DOHH2 (cell line): ENCODE measurements at regions not wholly inside any gene's neighbourhood (a gene's known extent, or its start where the extent isn't known, plus 50 kb on each side); places are given as distances from the start of the nearest gene placed in this dataset.

Experiments used
- H3F3A ChIP-seq: fragments of 200-600 bp; sonication (generic), shearing (Covaris generic); 2 replicates; pipeline ENCODE4 v1.6.0; 2016; ENCODE audit warnings: antibody characterized with exemption, mild to moderate bottlenecking; ENCODE audit not compliant: control insufficient read depth, insufficient read depth
- H3K27ac ChIP-seq: fragments of 200-600 bp; sonication (generic); 2 replicates; pipeline ENCODE4 v1.5.1; 2014; ENCODE audit warnings: low read depth, mild to moderate bottlenecking, low read length, moderate library complexity
- H3K27me3 ChIP-seq: fragments of 200-600 bp; sonication (generic); 2 replicates; pipeline ENCODE4 v1.6.1; 2014; ENCODE audit warnings: mild to moderate bottlenecking, low read length, mixed read lengths; ENCODE audit not compliant: control insufficient read depth
- H3K36me3 ChIP-seq: fragments of 200-600 bp; sonication (generic); 2 replicates; pipeline ENCODE4 v1.6.1; 2014; ENCODE audit warnings: mild to moderate bottlenecking, low read length, moderate library complexity, mixed read lengths; ENCODE audit not compliant: control insufficient read depth
- H3K4me1 ChIP-seq: fragments of 200-600 bp; sonication (generic); 2 replicates; pipeline ENCODE4 v1.6.1; 2014; ENCODE audit warnings: mild to moderate bottlenecking, low read length, mixed read lengths; ENCODE audit not compliant: control insufficient read depth
- H3K4me2 ChIP-seq: fragments of 200-600 bp; sonication (generic); 2 replicates; pipeline ENCODE4 v1.6.0; 2014; ENCODE audit warnings: mild to moderate bottlenecking, low read length, moderate library complexity
- H3K4me3 ChIP-seq: fragments of 200-600 bp; sonication (generic); 2 replicates; pipeline ENCODE4 v1.5.1; 2014; ENCODE audit warnings: mild to moderate bottlenecking, low read length, mixed read lengths
- H3K79me2 ChIP-seq: fragments of 200-600 bp; sonication (generic); 2 replicates; pipeline ENCODE4 v1.6.1; 2014; ENCODE audit warnings: mild to moderate bottlenecking, low read length, mixed read lengths; ENCODE audit not compliant: control insufficient read depth
- H3K9me2 ChIP-seq: fragments of 200-600 bp; sonication (generic); replicated peaks from 2 replicates; pipeline ENCODE4 v1.6.1; 2014; ENCODE audit warnings: mild to moderate bottlenecking, low read length, mixed read lengths; ENCODE audit not compliant: control insufficient read depth
- H3K9me3 ChIP-seq: fragments of 200-600 bp; sonication (generic); 2 replicates; pipeline ENCODE4 v1.6.1; 2014; ENCODE audit warnings: antibody characterized with exemption, low read length, mixed read lengths; ENCODE audit not compliant: control insufficient read depth, insufficient read depth
- H4K20me1 ChIP-seq: fragments of 200-600 bp; sonication (generic); 2 replicates; pipeline ENCODE4 v1.6.0; 2014; ENCODE audit warnings: low read depth, mild to moderate bottlenecking, antibody characterized with exemption, low read length, moderate library complexity; ENCODE audit not compliant: control insufficient read depth, insufficient read depth
- CTCF ChIP-seq: fragments of 200-600 bp; sonication (generic); IDR thresholded peaks from one replicate; pipeline ENCODE4 v1.5.1; 2014; ENCODE audit warnings: antibody characterized with exemption, mild to moderate bottlenecking, low read depth, low read length; ENCODE audit not compliant: poor library complexity, severe bottlenecking
- EZH2phosphoT487 ChIP-seq: fragments of 200-600 bp; sonication (generic); IDR thresholded peaks from 2 replicates; pipeline ENCODE4 v1.6.1; 2017; ENCODE audit warnings: borderline replicate concordance, mild to moderate bottlenecking, antibody characterized with exemption, low read length, moderate library complexity, mixed read lengths

DNA sequence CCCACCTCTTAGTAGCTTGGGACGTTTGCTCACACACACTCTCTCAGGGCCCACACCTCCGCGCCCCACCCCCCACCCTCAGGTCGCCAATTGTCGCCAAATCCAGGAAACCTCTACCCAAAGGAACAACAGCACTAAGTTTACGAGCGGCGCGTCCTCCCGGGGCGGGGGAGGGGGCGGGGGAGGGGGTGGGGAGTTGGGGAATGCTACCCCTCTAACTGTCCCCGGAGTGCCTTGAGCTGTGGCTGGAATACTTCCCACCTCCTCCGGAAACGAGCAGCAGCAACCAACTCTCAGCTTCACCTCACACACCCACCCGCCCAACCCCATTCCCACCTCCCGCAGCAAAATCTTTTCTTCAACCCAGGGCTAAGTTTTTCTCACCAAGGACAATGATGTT is 135.6 kb upstream of the ZIC3 start:
- no peaks in the 10 kb centered on the region for H3F3A ChIP-seq
- H3K79me2 ChIP-seq, result no peaks in the 10 kb centered on the region
- H3K36me3 ChIP-seq, result no peaks in the 10 kb centered on the region
- H3K4me2 ChIP-seq, result no peak overlapping the region
- H3K9me2 ChIP-seq, result no peaks in the 10 kb centered on the region
- H4K20me1 ChIP-seq, result no peaks in the 10 kb centered on the region
- H3K27me3 ChIP-seq, result no peaks in the 10 kb centered on the region
- no peaks in the 10 kb centered on the region for H3K4me1 ChIP-seq
- H3K27ac ChIP-seq, result no peak overlapping the region
- TF ChIP-seq CTCF (no peak), EZH2phosphoT487 (no peak)
- no peak overlapping the region for H3K4me3 ChIP-seq
- H3K9me3 ChIP-seq, result no peaks in the 10 kb centered on the region

DNA sequence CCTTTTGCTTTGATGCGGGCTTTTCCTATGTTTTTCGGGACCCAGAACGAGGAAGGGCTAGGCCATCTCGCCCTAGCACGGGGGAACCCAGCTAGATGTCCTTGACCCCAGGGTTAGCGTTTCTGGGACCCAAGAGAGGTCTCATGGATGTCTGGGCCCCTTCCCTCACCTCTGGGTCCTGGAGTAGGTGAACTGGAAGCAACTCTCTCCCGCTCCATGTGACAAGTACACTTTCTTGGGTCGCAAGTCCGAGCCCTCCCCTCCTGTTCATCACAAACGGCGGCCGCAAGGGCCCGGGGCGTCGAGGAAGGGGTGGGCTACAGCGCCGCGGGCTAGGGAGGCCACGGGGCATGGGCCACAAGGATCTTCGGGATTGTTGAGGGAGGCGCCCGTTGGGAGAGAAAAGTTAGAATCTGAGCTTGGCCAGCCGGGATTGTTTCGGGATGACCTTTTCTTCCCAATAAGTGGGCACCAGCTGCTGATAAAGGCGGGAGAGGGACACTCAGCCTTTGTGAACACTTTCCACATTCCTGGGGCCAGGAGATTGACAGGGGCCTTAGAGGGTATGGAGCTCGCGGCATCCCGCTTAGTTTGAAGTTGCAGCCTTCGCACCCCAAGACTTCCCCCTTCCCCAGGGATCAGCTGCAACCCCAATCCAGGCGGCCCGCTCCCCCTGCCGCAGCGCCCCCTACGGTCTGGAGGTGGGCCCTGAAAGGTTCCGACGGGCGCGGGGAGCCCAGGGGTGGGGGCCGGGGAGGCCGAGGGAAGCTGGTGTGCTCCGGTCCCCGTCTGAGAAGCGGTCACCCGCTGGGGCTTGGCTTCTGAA is 136.9 kb upstream of the ZIC3 start:
- H3K27ac ChIP-seq, result no peak overlapping the region
- H3K4me2 ChIP-seq, result no peak overlapping the region

GRCh38 chrX:137428221-137428661 is 137.7 kb upstream of the ZIC3 start:
- no peak for TF ChIP-seq EZH2phosphoT487
- TF ChIP-seq CTCF, result no peak
- H3K9me3 ChIP-seq, result no peaks in the 10 kb centered on the region
- no peaks in the 10 kb centered on the region for H4K20me1 ChIP-seq
- no peaks in the 10 kb centered on the region for H3K79me2 ChIP-seq
- H3K9me2 ChIP-seq, result no peaks in the 10 kb centered on the region
- H3K36me3 ChIP-seq, result no peaks in the 10 kb centered on the region
- H3K27me3 ChIP-seq, result no peaks in the 10 kb centered on the region
- no peak overlapping the region for H3K4me2 ChIP-seq
- no peak overlapping the region for H3K27ac ChIP-seq
- H3F3A ChIP-seq, result no peaks in the 10 kb centered on the region
- no peaks in the 10 kb centered on the region for H3K4me1 ChIP-seq
- no peak overlapping the region for H3K4me3 ChIP-seq

More for the DNA sequence above, 136.9 kb upstream of the ZIC3 start:
- TF ChIP-seq EZH2phosphoT487, result no peak
- no peak for TF ChIP-seq CTCF
- H3K9me3 ChIP-seq, result no peaks in the 10 kb centered on the region
- H3K36me3 ChIP-seq, result no peaks in the 10 kb centered on the region
- no peaks in the 10 kb centered on the region for H3K9me2 ChIP-seq
- H3K79me2 ChIP-seq, result no peaks in the 10 kb centered on the region
- H4K20me1 ChIP-seq, result no peaks in the 10 kb centered on the region
- no peak overlapping the region for H3K4me3 ChIP-seq
- no peaks in the 10 kb centered on the region for H3K27me3 ChIP-seq
- no peaks in the 10 kb centered on the region for H3F3A ChIP-seq
- H3K4me1 ChIP-seq, result no peaks in the 10 kb centered on the region
